GM23338 (cell line): ENCODE measurements at regions not wholly inside any gene's neighbourhood (a gene's known extent, or its start where the extent isn't known, plus 50 kb on each side); places are given as distances from the start of the nearest gene placed in this dataset.

ENCODE experiments used
- ATAC-seq: fragments of 200-7000 bp; cut with Tn5 transposase; 3 replicates; pipeline ENCODE4 v1.9.1; 2020
- DNase-seq: peaks from one replicate; pipeline ENCODE4 v3.0.0-alpha.2; 2015; ENCODE audit warnings: low spot score
- H2AFZ ChIP-seq: fragments of 200-600 bp; sonication (generic); 2 replicates; pipeline ENCODE4 v1.8.0; 2016; ENCODE audit warnings: antibody characterized with exemption, mild to moderate bottlenecking, moderate library complexity
- H3F3A ChIP-seq: fragments of 200-600 bp; sonication (generic); replicated peaks from 2 replicates; pipeline ENCODE4 v1.8.0; 2017; ENCODE audit warnings: antibody characterized with exemption, mixed run types, low read depth
- H3K27ac ChIP-seq: fragments of 200-600 bp; sonication (generic); 2 replicates; pipeline ENCODE4 v1.6.1; 2016; ENCODE audit warnings: low read depth
- H3K27me3 ChIP-seq: fragments of 200-600 bp; sonication (generic); 2 replicates; pipeline ENCODE4 v1.8.0; 2016; ENCODE audit warnings: mild to moderate bottlenecking, mixed run types, moderate library complexity; ENCODE audit not compliant: insufficient read depth
- H3K36me3 ChIP-seq: fragments of 200-600 bp; sonication (generic); 2 replicates; pipeline ENCODE4 v1.8.0; 2016; ENCODE audit warnings: mild to moderate bottlenecking; ENCODE audit not compliant: insufficient read depth
- H3K4me1 ChIP-seq: fragments of 200-600 bp; sonication (generic); 2 replicates; pipeline ENCODE4 v1.8.0; 2016; ENCODE audit warnings: mild to moderate bottlenecking, moderate library complexity; ENCODE audit not compliant: insufficient read depth
- H3K4me2 ChIP-seq: fragments of 200-600 bp; sonication (generic); 2 replicates; pipeline ENCODE4 v1.7.1; 2017; ENCODE audit warnings: mixed run types
- H3K4me3 ChIP-seq: fragments of 200-600 bp; sonication (generic); 2 replicates; pipeline ENCODE4 v1.6.1; 2016; ENCODE audit warnings: mixed run types
- H3K79me2 ChIP-seq: fragments of 200-600 bp; sonication (generic); replicated peaks from 2 replicates; pipeline ENCODE4 v1.8.0; 2017; ENCODE audit warnings: mild to moderate bottlenecking; ENCODE audit not compliant: insufficient read depth
- H3K9me2 ChIP-seq: fragments of 200-600 bp; sonication (generic); 2 replicates; pipeline ENCODE4 v1.8.0; 2017; ENCODE audit not compliant: insufficient read depth
- H4K20me1 ChIP-seq: fragments of 200-600 bp; sonication (generic); replicated peaks from 2 replicates; pipeline ENCODE4 v1.8.0; 2017; ENCODE audit warnings: mild to moderate bottlenecking; ENCODE audit not compliant: insufficient read depth
- H3K27ac Mint-ChIP-seq: 2 replicates; pipeline ENCODE4 v1.8.0; 2020; ENCODE audit warnings: inconsistent platforms, mild to moderate bottlenecking, moderate library complexity, mixed read lengths
- H3K27me3 Mint-ChIP-seq: 3 replicates; pipeline ENCODE4 v1.8.0; 2022; ENCODE audit warnings: low read depth, mild to moderate bottlenecking, moderate library complexity, mixed read lengths, inconsistent platforms; ENCODE audit not compliant: insufficient read depth, poor library complexity
- H3K36me3 Mint-ChIP-seq: 3 replicates; pipeline ENCODE4 v1.8.0; 2021; ENCODE audit warnings: low read depth, mild to moderate bottlenecking, inconsistent platforms, moderate library complexity, mixed read lengths
- H3K4me1 Mint-ChIP-seq: 3 replicates; pipeline ENCODE4 v1.8.0; 2020; ENCODE audit warnings: mild to moderate bottlenecking, inconsistent platforms, mixed read lengths
- H3K4me3 Mint-ChIP-seq: 3 replicates; pipeline ENCODE4 v1.8.0; 2021; ENCODE audit warnings: moderate library complexity, mild to moderate bottlenecking, inconsistent platforms, mixed read lengths
- H3K9me3 Mint-ChIP-seq: 3 replicates; pipeline ENCODE4 v1.8.0; 2020; ENCODE audit warnings: moderate library complexity, mild to moderate bottlenecking, inconsistent platforms, mixed read lengths
- CREB1 ChIP-seq: fragments of 250-450 bp; sonication (Bioruptor Pico); IDR thresholded peaks from 2 replicates; pipeline ENCODE4 v1.5.0; 2020; ENCODE audit warnings: low read depth, mild to moderate bottlenecking, moderate library complexity
- EZH2 ChIP-seq: fragments of 200-600 bp; sonication (generic); IDR thresholded peaks from one replicate; pipeline ENCODE4 v1.8.0; 2017; ENCODE audit warnings: antibody characterized with exemption, mild to moderate bottlenecking, low read depth; ENCODE audit not compliant: unreplicated experiment
- NANOG ChIP-seq: IDR thresholded peaks from 2 replicates; pipeline ENCODE4 v1.6.1; 2016; ENCODE audit warnings: antibody characterized with exemption, borderline replicate concordance
- POLR2AphosphoS5 ChIP-seq: IDR thresholded peaks from 2 replicates; pipeline ENCODE4 v1.6.1; 2016; ENCODE audit warnings: antibody characterized with exemption, low read depth
- STAT1 ChIP-seq: IDR thresholded peaks from one replicate; pipeline ENCODE4 v1.6.1; 2016; ENCODE audit warnings: antibody characterized with exemption; ENCODE audit not compliant: unreplicated experiment
- TF ChIP-seq, protein P1 (sequence below): fragments of 250-450 bp; sonication (Bioruptor Pico); IDR thresholded peaks from 2 replicates; pipeline ENCODE4 v1.5.0; 2020; ENCODE audit warnings: mild to moderate bottlenecking, moderate library complexity
- TF ChIP-seq, protein P2 (sequence below): IDR thresholded peaks from 2 replicates; pipeline ENCODE4 v1.6.1; 2016; ENCODE audit warnings: antibody characterized with exemption
- TF ChIP-seq, protein P3 (sequence below): IDR thresholded peaks from one replicate; pipeline ENCODE4 v1.6.1; 2018; ENCODE audit warnings: antibody characterized with exemption; ENCODE audit not compliant: unreplicated experiment

DNA sequence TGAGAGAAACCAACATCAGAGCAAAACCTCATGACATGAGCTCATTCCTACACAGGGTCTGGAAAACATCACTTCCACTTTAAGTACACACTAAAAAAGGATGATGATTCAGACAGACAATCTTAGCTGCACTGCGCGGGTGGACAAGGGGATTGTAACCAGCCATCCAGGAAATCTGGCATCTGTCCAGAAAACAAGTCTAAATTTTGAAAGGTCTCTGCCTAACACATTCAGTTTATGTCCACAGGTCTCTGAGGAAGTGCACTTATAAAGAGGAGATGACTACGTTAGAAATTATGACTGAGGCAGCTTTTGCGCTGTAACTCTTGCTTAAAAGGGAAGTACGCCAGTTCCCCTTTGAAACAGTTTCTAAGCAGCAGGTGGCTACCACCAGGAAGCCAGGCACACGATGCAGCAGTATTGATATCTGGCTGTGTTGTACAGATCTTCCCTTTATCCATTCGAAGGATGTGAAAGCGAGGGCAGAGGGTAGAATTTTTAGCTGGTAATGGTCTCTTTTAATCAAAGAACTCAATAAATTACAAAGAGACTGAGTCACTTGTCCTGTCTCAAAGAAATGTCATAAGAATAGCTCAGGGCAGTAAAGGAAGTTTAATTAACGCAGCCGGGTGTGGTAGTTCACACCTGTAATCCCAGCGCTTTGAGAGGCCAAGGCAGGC, 128.0 kb downstream of the SETD4 start:
- Mint-ChIP-seq H3K4me3 (no peak overlapping the region), H3K36me3 (no peaks in the 10 kb centered on the region), H3K4me1 (no peaks in the 10 kb centered on the region), H3K9me3 (no peaks in the 10 kb centered on the region), H3K27ac (no peak overlapping the region), H3K27me3 (no peaks in the 10 kb centered on the region)
- ATAC-seq = no peak
- Histone ChIP-seq H2AFZ (no peak overlapping the region), H3K4me1 (no peaks in the 10 kb centered on the region), H3K4me2 (no peak overlapping the region), H3F3A (no peaks in the 10 kb centered on the region), H3K27ac (no peak overlapping the region), H4K20me1 (no peaks in the 10 kb centered on the region; the same call in 1 of the 2 replicates), H3K36me3 (no peaks in the 10 kb centered on the region), H3K27me3 (no peaks in the 10 kb centered on the region), H3K4me3 (no peak overlapping the region), H3K79me2 (no peaks in the 10 kb centered on the region), H3K9me2 (peaks cover 3% of the 10 kb centered on the region; the same call in 1 of the 2 replicates)
- DNase-seq = no peak
- no peak for TF ChIP-seq EZH2
- TF ChIP-seq POLR2AphosphoS5 = no peak
- TF ChIP-seq, protein P1, sequence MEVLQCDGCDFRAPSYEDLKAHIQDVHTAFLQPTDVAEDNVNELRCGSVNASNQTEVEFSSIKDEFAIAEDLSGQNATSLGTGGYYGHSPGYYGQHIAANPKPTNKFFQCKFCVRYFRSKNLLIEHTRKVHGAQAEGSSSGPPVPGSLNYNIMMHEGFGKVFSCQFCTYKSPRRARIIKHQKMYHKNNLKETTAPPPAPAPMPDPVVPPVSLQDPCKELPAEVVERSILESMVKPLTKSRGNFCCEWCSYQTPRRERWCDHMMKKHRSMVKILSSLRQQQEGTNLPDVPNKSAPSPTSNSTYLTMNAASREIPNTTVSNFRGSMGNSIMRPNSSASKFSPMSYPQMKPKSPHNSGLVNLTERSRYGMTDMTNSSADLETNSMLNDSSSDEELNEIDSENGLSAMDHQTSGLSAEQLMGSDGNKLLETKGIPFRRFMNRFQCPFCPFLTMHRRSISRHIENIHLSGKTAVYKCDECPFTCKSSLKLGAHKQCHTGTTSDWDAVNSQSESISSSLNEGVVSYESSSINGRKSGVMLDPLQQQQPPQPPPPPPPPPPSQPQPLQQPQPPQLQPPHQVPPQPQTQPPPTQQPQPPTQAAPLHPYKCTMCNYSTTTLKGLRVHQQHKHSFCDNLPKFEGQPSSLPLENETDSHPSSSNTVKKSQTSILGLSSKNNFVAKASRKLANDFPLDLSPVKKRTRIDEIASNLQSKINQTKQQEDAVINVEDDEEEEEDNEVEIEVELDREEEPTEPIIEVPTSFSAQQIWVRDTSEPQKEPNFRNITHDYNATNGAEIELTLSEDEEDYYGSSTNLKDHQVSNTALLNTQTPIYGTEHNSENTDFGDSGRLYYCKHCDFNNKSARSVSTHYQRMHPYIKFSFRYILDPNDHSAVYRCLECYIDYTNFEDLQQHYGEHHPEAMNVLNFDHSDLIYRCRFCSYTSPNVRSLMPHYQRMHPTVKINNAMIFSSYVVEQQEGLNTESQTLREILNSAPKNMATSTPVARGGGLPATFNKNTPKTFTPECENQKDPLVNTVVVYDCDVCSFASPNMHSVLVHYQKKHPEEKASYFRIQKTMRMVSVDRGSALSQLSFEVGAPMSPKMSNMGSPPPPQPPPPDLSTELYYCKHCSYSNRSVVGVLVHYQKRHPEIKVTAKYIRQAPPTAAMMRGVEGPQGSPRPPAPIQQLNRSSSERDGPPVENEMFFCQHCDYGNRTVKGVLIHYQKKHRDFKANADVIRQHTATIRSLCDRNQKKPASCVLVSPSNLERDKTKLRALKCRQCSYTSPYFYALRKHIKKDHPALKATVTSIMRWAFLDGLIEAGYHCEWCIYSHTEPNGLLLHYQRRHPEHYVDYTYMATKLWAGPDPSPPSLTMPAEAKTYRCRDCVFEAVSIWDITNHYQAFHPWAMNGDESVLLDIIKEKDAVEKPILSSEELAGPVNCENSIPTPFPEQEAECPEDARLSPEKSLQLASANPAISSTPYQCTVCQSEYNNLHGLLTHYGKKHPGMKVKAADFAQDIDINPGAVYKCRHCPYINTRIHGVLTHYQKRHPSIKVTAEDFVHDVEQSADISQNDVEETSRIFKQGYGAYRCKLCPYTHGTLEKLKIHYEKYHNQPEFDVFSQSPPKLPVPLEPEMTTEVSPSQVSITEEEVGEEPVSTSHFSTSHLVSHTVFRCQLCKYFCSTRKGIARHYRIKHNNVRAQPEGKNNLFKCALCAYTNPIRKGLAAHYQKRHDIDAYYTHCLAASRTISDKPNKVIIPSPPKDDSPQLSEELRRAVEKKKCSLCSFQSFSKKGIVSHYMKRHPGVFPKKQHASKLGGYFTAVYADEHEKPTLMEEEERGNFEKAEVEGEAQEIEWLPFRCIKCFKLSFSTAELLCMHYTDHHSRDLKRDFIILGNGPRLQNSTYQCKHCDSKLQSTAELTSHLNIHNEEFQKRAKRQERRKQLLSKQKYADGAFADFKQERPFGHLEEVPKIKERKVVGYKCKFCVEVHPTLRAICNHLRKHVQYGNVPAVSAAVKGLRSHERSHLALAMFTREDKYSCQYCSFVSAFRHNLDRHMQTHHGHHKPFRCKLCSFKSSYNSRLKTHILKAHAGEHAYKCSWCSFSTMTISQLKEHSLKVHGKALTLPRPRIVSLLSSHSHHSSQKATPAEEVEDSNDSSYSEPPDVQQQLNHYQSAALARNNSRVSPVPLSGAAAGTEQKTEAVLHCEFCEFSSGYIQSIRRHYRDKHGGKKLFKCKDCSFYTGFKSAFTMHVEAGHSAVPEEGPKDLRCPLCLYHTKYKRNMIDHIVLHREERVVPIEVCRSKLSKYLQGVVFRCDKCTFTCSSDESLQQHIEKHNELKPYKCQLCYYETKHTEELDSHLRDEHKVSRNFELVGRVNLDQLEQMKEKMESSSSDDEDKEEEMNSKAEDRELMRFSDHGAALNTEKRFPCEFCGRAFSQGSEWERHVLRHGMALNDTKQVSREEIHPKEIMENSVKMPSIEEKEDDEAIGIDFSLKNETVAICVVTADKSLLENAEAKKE = no peak
- TF ChIP-seq, protein P2, sequence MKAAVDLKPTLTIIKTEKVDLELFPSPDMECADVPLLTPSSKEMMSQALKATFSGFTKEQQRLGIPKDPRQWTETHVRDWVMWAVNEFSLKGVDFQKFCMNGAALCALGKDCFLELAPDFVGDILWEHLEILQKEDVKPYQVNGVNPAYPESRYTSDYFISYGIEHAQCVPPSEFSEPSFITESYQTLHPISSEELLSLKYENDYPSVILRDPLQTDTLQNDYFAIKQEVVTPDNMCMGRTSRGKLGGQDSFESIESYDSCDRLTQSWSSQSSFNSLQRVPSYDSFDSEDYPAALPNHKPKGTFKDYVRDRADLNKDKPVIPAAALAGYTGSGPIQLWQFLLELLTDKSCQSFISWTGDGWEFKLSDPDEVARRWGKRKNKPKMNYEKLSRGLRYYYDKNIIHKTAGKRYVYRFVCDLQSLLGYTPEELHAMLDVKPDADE = no peak

DNA sequence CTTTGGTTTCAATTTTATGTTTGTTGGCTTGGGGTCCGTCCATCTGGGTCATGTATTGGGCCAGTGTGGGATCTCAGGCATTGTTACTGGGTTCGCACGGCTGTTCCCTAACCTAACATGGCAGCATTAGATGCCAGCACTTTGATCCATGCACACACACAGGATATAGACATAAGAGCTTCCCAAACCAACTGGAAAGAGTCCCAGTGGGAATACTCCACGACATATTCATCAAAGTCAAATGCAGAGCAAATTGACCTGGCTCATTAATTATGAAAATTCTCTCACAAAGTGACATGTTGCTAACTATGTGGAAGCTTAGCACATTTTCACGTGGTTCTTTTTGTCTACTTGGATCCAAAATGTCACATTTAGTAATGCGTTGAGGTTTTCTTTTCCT, 130.4 kb downstream of the SETD4 start:
- Histone ChIP-seq H3K4me2 (no peak overlapping the region), H3F3A (no peaks in the 10 kb centered on the region), H3K27me3 (no peaks in the 10 kb centered on the region), H2AFZ (no peak overlapping the region), H4K20me1 (no peaks in the 10 kb centered on the region; the same call in 1 of the 2 replicates), H3K4me1 (no peaks in the 10 kb centered on the region), H3K27ac (no peak overlapping the region), H3K9me2 (peaks cover 3% of the 10 kb centered on the region; the same call in 1 of the 2 replicates), H3K79me2 (no peaks in the 10 kb centered on the region), H3K36me3 (no peaks in the 10 kb centered on the region), H3K4me3 (no peak overlapping the region)
- Mint-ChIP-seq H3K4me1 (no peaks in the 10 kb centered on the region), H3K9me3 (no peaks in the 10 kb centered on the region), H3K36me3 (no peaks in the 10 kb centered on the region), H3K4me3 (no peak overlapping the region), H3K27ac (no peak overlapping the region), H3K27me3 (no peaks in the 10 kb centered on the region)
- ATAC-seq (no peak), DNase-seq (no peak)
- no peak for TF ChIP-seq STAT1
- no peak for TF ChIP-seq CREB1 (CRISPR knock-in tag)
- TF ChIP-seq, protein P3, sequence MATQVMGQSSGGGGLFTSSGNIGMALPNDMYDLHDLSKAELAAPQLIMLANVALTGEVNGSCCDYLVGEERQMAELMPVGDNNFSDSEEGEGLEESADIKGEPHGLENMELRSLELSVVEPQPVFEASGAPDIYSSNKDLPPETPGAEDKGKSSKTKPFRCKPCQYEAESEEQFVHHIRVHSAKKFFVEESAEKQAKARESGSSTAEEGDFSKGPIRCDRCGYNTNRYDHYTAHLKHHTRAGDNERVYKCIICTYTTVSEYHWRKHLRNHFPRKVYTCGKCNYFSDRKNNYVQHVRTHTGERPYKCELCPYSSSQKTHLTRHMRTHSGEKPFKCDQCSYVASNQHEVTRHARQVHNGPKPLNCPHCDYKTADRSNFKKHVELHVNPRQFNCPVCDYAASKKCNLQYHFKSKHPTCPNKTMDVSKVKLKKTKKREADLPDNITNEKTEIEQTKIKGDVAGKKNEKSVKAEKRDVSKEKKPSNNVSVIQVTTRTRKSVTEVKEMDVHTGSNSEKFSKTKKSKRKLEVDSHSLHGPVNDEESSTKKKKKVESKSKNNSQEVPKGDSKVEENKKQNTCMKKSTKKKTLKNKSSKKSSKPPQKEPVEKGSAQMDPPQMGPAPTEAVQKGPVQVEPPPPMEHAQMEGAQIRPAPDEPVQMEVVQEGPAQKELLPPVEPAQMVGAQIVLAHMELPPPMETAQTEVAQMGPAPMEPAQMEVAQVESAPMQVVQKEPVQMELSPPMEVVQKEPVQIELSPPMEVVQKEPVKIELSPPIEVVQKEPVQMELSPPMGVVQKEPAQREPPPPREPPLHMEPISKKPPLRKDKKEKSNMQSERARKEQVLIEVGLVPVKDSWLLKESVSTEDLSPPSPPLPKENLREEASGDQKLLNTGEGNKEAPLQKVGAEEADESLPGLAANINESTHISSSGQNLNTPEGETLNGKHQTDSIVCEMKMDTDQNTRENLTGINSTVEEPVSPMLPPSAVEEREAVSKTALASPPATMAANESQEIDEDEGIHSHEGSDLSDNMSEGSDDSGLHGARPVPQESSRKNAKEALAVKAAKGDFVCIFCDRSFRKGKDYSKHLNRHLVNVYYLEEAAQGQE = no peak
- TF ChIP-seq NANOG = no peak
- no peak for TF ChIP-seq POLR2AphosphoS5
